ENCODE measurements at regions not wholly inside any gene's neighbourhood (a gene's known extent, or its start where the extent isn't known, plus 50 kb on each side); places are given as distances from the start of the nearest gene placed in this dataset.

DNA sequence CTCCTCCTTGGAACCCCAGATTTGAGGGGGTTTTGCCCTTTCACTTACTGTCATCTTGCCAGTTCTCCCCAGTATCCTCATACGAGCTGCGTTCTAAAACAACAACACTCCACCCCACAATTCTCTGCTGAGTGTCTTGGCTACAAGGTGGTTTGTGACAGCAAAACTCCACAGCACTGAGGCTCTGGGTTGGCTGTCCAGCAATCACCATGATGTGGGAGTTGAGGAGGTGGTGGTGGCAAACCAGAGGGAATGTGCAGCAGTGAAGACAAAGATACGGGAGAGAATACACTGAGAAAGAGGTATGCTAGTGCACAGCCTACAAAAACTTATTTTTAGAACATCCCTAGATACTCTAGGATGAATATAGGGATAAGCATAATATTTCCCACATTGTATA is 335.0 kb downstream of the C11orf87 start:
- TF ChIP-seq, protein P1, sequence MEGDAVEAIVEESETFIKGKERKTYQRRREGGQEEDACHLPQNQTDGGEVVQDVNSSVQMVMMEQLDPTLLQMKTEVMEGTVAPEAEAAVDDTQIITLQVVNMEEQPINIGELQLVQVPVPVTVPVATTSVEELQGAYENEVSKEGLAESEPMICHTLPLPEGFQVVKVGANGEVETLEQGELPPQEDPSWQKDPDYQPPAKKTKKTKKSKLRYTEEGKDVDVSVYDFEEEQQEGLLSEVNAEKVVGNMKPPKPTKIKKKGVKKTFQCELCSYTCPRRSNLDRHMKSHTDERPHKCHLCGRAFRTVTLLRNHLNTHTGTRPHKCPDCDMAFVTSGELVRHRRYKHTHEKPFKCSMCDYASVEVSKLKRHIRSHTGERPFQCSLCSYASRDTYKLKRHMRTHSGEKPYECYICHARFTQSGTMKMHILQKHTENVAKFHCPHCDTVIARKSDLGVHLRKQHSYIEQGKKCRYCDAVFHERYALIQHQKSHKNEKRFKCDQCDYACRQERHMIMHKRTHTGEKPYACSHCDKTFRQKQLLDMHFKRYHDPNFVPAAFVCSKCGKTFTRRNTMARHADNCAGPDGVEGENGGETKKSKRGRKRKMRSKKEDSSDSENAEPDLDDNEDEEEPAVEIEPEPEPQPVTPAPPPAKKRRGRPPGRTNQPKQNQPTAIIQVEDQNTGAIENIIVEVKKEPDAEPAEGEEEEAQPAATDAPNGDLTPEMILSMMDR (IDR thresholded peaks at IDR 0.05), result no peak
- no peak for TF ChIP-seq EP300 (IDR thresholded peaks at IDR 0.05)

Measured in ovary (tissue), 3 donors.